ENCODE measurements at regions not wholly inside any gene's neighbourhood (a gene's known extent, or its start where the extent isn't known, plus 50 kb on each side); places are given as distances from the start of the nearest gene placed in this dataset.
A peak's percentile ranks its signal among the peaks of the same experiment; 100 is the strongest.

GRCh38 chr18:61679836-61680235, 213.0 kb downstream of the RNF152 start:
- no peak for DNase-seq (ENCODE audit: extremely low read depth in 1 of 2, low read depth in 1 of 2)

GRCh38 chr18:61677435-61677970, 215.3 kb downstream of the RNF152 start:
- DNase-seq (ENCODE audit: extremely low read depth in 1 of 2, low read depth in 1 of 2): no peak

DNA sequence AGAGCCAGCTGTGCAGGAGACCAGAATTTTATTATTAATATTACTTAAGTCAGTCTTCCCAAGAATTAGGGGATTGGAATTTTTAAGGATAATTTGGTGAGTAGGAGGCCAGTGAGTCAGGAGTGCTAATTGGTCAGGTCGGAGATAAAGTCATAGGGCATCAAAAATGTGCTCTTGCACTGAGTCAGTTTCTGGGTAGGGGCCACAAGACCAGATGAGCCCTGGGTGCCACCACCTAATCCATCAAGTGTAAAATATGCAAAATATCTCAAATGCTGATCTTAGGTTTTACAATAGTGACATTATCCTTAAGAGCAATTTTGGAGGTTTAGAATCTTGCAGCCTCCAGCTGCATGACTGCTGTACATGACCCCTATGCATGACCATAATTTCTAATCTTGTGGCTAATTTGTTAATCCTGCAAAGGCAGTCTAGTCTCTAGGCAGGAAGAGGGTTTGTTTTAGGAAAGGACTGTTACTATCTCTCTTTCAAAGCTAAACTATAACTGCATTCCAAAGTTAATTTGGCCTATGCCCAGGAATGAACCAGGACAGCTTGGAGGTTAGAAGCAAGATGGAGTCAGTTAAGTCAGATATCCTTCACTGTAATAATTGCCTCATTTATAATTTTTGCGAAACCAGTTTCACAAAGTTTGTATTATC, 215.9 kb downstream of the RNF152 start:
- no peak for DNase-seq (ENCODE audit: extremely low read depth in 1 of 2, low read depth in 1 of 2)

DNA sequence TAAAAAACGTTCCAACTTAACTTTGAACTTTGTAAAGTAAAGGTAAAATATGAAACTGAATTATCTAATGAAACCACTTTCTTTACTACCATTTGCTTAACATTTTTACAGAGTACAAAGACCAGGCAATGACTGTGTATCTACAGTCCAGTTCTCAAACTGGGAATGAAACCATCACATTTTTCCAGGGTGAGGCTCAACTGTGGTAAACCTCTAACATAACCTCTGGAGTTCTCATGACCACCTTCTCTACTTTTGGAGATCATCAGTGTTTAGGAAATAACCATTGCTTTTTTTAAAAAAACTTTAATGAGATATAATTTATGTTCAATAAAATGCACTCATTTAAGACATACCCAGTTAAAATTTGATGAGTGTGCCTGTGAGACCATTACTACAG, 223.5 kb downstream of the RNF152 start:
- no peak for DNase-seq (ENCODE audit: extremely low read depth in 1 of 2, low read depth in 1 of 2)

DNA sequence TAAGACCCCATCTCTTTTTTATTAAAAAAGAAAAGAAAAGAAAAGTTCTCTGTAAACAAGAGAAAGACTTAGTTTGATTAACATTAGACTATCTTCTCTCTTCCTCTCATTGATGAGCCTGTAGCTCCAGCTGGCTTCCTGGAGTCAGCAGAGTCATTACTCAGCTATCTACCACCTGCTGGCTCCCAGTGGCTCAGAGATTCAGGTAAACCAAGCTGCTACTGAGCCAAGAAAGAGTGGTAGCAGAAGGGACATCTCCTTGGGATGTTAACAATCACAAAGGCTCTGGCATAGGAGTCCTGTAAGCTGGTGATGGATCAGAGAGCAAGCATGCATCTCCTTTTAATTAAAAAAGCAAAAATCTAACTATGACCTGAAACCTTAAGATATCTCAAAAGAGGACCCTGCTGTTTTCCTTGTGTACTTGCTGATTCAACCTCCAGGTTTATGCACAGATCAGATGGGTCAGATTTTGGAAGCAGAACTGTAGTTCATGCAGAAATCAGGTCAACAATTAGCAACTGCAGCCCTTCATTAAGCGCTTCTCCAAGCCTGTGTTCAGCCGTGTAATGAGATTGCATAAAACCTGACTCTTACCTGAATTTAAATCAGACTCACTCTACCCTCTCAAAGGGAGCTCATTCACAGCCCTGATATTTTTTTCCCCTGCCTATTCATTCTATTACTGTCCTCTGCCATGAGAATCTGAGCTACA, 225.8 kb downstream of the RNF152 start:
- no peak for DNase-seq (ENCODE audit: extremely low read depth in 1 of 2, low read depth in 1 of 2)

DNA sequence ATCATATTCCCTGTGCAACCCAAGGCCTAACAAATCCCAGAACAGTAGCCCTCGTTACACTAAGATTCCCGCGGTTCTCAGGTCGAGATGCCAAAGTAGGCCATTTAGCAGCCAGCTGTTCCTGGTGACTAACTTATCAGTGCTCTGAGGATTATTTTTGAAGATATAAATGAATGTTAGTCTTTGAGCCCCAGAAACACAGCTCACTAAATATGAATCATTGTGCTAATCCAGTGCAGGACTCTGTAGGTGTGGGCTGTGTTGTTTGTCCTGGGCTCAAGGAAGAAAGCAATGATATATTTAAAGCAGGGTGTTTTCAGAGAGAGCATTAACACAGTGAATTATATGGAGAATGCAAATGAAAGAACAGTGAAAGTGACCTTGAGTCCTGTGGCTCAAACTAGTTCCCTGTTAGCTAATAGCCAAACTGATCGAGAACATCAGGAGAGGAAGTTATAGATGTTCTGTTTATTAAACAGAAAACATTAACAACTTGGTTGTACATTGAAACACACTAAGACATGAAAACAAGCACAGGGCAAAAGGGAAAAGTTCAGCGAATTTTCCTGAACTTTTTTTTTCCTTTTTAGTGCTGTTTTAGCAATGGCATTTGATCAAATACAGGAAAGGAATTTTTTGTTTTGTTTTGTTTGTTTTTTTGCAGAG, 228.3 kb downstream of the RNF152 start:
- no peak for DNase-seq (ENCODE audit: extremely low read depth in 1 of 2, low read depth in 1 of 2)

- no peak for DNase-seq (ENCODE audit: extremely low read depth in 1 of 2, low read depth in 1 of 2)
Observed at GRCh38 chr18:61662726-61663125, 230.1 kb downstream of the RNF152 start.

GRCh38 chr18:61658431-61658830, 234.4 kb downstream of the RNF152 start:
- no peak for DNase-seq (ENCODE audit: extremely low read depth in 1 of 2, low read depth in 1 of 2)

DNA sequence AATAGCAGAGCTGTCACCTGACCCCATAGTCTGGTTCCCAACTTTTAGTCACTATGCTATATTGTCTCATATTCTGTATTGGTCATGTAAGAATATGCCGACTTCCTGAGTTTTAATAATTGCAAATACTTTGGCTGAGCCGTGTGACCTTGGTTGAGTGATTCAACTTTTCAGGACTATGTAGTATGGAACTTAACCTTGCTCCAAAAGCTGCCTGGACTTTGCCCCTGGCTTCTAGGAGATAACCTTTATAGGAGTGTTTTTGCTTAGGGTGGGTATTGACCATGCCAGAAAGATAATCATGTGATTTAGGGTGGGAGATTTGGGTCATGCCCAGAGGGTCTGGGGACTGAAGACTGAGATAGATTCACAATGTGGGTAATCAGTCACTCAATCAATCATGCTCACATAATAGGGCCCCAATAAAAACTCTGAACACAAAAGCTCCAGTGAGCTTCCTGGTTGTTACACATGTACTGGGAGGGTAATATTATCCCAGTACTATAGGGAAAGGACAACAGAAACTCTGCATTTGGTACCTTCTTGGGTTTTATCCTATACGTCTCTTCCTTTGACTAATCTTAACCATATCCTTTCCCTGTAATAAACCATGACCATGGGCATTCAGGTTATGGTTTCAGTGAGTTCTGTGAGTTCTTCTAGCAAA, 235.6 kb downstream of the RNF152 start:
- DNase-seq (ENCODE audit: extremely low read depth in 1 of 2, low read depth in 1 of 2): no peak

- no peak for DNase-seq (ENCODE audit: extremely low read depth in 1 of 2, low read depth in 1 of 2)
Observed at GRCh38 chr18:61655630-61656029, 237.2 kb downstream of the RNF152 start.

DNA sequence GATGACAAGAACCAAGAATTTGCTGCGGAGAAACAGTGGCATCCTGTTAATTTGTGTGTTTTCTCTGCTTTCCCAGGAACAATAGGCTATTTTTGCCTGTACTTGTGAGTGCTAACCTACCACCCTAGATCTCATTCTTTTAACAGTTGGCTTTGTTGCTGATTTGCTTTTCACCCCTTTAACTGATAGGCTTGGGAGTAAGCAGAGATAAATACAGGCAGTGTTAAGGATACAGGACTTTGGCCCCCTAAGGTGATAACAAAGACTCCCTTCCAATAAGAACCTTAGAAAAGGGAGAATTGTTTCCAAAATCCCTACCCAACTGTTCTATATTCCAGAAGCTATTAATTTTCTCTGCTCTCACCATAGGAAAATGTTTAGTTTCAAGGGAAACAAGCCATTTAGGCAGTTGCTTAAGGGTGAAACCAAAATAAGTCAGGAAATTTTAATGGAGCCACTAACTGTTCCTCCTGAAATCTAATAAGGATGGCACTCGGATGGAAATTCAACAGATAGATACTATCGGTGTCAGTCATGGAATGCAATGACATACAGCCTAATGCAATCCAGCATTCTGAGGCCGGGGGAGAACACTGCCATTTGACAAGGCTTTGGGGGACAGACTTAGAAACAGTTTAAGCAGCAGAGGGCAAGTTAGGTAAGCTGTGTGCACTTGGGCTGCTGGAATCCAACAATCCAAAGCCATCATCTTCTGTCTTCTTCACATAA, 238.8 kb downstream of the RNF152 start:
- DNase-seq (ENCODE audit: extremely low read depth in 1 of 2, low read depth in 1 of 2): no peak

DNA sequence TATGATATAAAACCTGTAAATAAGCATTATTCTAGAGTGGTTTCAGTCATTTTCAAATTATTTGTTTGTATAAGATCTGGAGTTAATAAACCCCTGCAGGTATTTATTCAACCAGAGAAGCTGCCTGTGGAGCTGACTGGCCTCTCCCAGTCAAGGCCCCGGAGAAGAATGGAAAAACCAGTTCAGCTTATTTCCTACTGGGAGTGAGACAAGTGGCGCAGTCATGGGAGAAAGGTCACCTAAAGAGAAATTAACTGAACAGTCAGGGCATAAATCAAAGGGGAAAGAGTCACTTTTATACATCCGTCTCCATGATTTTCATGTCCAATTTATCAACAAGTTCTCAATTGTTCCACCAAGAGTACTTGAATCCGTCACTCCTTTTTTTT, 240.9 kb downstream of the RNF152 start:
- no peak for DNase-seq (ENCODE audit: extremely low read depth in 1 of 2, low read depth in 1 of 2)

- DNase-seq (ENCODE audit: extremely low read depth in 1 of 2, low read depth in 1 of 2): no peak
Observed at GRCh38 chr18:61651145-61651879, 241.5 kb downstream of the RNF152 start.

GRCh38 chr18:61643884-61644647, 248.7 kb downstream of the RNF152 start:
- DNase-seq (ENCODE audit: extremely low read depth in 1 of 2, low read depth in 1 of 2): no peak

GRCh38 chr18:61639886-61640285, 252.9 kb downstream of the RNF152 start:
- no peak for DNase-seq (ENCODE audit: extremely low read depth in 1 of 2, low read depth in 1 of 2)

GRCh38 chr18:61637905-61638595, 254.8 kb downstream of the RNF152 start:
- DNase-seq (ENCODE audit: extremely low read depth in 1 of 2, low read depth in 1 of 2): no peak

- DNase-seq (ENCODE audit: extremely low read depth in 1 of 2, low read depth in 1 of 2): no peak
Observed at GRCh38 chr18:61637319-61637718, 255.5 kb downstream of the RNF152 start.

DNA sequence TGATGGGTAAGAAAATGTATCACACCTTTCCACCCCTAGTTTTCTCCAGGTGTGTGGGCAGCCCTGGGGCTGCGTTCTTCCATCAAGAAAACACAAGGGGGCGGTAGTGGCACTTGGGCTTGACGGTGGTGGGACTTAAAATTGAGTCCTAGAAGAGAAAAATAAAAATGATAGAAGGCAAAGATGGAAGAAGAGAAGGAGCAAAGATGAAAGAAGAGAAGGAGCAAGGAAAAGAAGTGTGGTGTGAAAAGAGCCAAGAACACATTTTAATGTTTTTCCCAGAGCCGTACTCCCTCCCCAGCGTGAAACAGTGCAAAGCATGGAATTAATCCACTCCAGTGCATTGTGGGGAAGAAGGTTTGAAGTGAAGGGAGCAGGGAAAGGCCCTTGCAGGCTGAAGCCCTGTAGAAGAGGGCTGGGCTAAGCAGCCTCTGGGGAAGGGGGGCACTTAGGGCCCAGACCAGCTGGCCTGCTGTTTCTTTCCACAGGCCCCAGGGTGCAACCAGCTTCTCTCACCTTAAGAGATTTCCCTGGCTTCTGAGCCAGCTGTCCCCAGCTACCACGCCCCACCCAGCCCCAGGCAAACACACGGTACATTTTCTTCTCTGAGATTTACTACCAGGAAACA, 256.8 kb downstream of the RNF152 start:
- DNase-seq (ENCODE audit: extremely low read depth in 1 of 2, low read depth in 1 of 2): peak in 1 of 2 donors; percentile 3

Data from stimulated activated CD8-positive, alpha-beta memory T cell treated with anti-CD3 and anti-CD28 coated beads, Interleukin-7, amount 100 ng/mL, for 48 hours (primary cell).